ENCODE measurements at regions not wholly inside any gene's neighbourhood (a gene's known extent, or its start where the extent isn't known, plus 50 kb on each side); places are given as distances from the start of the nearest gene placed in this dataset.
A peak's percentile ranks its signal among the peaks of the same experiment; 100 is the strongest.

DNA sequence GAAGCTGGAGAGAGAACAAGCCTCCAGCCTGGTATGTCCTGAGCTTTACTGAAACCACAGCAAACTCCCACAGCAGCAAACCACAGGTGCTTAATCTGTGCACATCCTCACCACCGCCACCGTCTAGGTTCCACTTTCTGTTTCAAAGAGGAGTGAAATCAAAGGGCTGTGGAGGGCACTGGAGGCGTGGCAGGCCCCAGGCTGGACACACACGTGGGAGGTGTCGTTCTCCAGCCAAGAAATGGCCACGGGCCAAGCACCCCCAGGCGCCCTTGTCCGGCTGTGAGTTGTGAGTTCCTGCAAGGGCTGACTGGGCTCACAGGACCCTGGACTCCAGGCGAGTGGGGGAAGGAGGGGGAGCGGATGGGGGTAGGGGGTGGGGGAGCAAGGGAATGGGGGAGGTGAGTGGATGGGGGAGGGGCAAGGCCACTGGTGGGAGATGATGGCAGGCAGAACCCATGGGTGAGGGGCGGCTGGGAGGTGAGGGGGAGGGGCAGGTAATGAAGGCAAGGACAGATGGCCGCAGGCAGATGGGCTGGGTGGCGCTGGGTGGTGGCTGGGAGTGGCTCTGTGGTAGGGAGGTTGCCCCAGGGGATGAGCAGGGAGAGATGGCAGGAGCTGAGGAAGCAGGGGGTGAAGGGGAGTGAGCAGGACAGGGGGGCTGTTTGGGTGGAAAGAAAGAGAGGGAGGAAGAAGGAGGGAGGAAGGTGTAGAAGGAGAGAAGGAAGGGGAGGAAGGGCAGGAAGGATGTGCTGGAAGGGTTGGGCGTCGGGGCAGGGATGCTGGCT, 86.7 kb downstream of the NCOR2 start:
- Histone ChIP-seq H3K4me2 (ENCODE audit: low read length) (peak overlapping the region; percentile 27; the same call in 1 of the 2 replicates), H3K9me3 (ENCODE audit: low read length) (no peaks in the 10 kb centered on the region), H3K27ac (ENCODE audit: low read depth, low read length, poor library complexity, severe bottlenecking) (no peak overlapping the region), H4K20me1 (ENCODE audit: insufficient read depth, low read length) (no peaks in the 10 kb centered on the region), H3K79me2 (ENCODE audit: insufficient read depth, low read depth, low read length) (no peaks in the 10 kb centered on the region), H3K4me1 (ENCODE audit: insufficient read depth, low read length, poor library complexity, severe bottlenecking) (peaks cover 37% of the 10 kb centered on the region), H3K36me3 (ENCODE audit: insufficient read depth, low read length) (peaks cover 49% of the 10 kb centered on the region), H2AFZ (ENCODE audit: low read length) (no peak overlapping the region), H3K4me3 (ENCODE audit: low read depth, low read length, poor library complexity, severe bottlenecking) (no peak overlapping the region), H3K9me2 (ENCODE audit: insufficient read depth, low read length) (no peaks in the 10 kb centered on the region)
- CTCF ChIA-PET (ENCODE audit: unreplicated experiment) = no interaction called here
- DNase-seq (ENCODE audit: low spot score) = peak; percentile 37
- POLR2A ChIA-PET = no interaction called here
- BruUV-seq (replicated peaks) = no TSS peak
- no peak for TF ChIP-seq EZH2phosphoT487 (IDR thresholded peaks at IDR 0.05; ENCODE audit: borderline replicate concordance, low read depth, low read length)
- TF ChIP-seq, protein P1, sequence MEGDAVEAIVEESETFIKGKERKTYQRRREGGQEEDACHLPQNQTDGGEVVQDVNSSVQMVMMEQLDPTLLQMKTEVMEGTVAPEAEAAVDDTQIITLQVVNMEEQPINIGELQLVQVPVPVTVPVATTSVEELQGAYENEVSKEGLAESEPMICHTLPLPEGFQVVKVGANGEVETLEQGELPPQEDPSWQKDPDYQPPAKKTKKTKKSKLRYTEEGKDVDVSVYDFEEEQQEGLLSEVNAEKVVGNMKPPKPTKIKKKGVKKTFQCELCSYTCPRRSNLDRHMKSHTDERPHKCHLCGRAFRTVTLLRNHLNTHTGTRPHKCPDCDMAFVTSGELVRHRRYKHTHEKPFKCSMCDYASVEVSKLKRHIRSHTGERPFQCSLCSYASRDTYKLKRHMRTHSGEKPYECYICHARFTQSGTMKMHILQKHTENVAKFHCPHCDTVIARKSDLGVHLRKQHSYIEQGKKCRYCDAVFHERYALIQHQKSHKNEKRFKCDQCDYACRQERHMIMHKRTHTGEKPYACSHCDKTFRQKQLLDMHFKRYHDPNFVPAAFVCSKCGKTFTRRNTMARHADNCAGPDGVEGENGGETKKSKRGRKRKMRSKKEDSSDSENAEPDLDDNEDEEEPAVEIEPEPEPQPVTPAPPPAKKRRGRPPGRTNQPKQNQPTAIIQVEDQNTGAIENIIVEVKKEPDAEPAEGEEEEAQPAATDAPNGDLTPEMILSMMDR (conservative IDR thresholded peaks at IDR 0.05; ENCODE audit: low read length) = no peak
- intact Hi-C loops (cut with micrococcal nuclease; ENCODE audit: unreplicated experiment) = no loop called here

DNA sequence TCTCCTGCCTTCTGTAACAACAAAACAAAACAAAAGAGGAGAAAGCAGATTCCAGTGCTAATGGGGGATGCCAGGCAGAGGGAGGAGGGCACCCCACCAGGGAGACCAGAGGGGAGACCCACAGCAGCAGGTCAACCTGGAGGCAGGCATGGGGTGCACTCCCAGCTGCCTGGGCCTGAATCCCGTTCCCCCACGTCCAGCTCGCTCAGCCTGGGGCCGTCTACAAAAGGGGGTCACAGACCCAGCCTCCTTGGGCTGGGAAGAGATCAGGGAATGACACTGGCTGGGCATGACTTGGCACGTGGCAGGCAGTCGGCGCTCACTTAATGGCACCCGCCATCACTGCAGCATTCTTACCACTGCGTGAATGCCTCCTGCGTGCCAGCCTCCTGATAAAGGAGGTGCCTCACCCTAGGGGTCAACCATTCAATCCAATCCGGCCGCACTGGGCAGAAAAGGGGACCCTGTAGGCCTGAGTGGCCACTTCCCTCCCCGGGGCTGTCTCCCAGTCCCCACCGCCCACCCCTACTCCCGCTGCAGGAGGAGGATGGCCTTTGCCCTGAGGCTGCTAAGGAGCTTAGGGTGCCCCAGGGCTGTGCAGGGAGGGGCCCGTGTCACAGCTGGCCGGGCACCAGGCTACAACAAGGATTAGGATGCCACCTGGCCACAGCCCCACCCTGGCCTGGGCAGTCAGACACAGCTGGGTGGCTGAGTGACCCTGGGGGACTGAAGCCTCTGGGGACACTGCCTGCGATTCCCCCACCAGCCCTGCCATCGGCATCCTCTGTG, 87.5 kb downstream of the NCOR2 start:
- intact Hi-C loops (cut with micrococcal nuclease; ENCODE audit: unreplicated experiment) = no loop called here
- no peaks in the 10 kb centered on the region for H4K20me1 ChIP-seq (ENCODE audit: insufficient read depth, low read length)
- no peak overlapping the region for H3K4me3 ChIP-seq (ENCODE audit: low read depth, low read length, poor library complexity, severe bottlenecking)
- H3K9me2 ChIP-seq (ENCODE audit: insufficient read depth, low read length) = no peaks in the 10 kb centered on the region
- no peak overlapping the region for H3K27ac ChIP-seq (ENCODE audit: low read depth, low read length, poor library complexity, severe bottlenecking)
- no peaks in the 10 kb centered on the region for H3K9me3 ChIP-seq (ENCODE audit: low read length)
- H3K79me2 ChIP-seq (ENCODE audit: insufficient read depth, low read depth, low read length) = no peaks in the 10 kb centered on the region
- H2AFZ ChIP-seq (ENCODE audit: low read length) = no peak overlapping the region
- H3K4me2 ChIP-seq (ENCODE audit: low read length) = peak overlapping the region; percentile 27; the same call in 1 of the 2 replicates
- H3K4me1 ChIP-seq (ENCODE audit: insufficient read depth, low read length, poor library complexity, severe bottlenecking) = peaks cover 34% of the 10 kb centered on the region
- TF ChIP-seq, protein P1 (conservative IDR thresholded peaks at IDR 0.05; ENCODE audit: low read length) = no peak
- TF ChIP-seq EZH2phosphoT487 (IDR thresholded peaks at IDR 0.05; ENCODE audit: borderline replicate concordance, low read depth, low read length) = no peak
- ChIA-PET POLR2A (no interaction called here), CTCF (ENCODE audit: unreplicated experiment) (no interaction called here)
- no TSS peak for BruUV-seq (replicated peaks)
- no peak for DNase-seq (ENCODE audit: low spot score)
- H3K36me3 ChIP-seq (ENCODE audit: insufficient read depth, low read length) = peaks cover 52% of the 10 kb centered on the region

Data from OCI-LY7 (cell line).